Lower leg skin (tissue), 4 donors: ENCODE measurements at regions not wholly inside any gene's neighbourhood (a gene's known extent, or its start where the extent isn't known, plus 50 kb on each side); places are given as distances from the start of the nearest gene placed in this dataset.

Source experiments
- DNase-seq, 2 donors: peaks; one replicate each; pipeline ENCODE4 v3.0.0-alpha.2; 2019; ENCODE audit warnings: low spot score in 2 of 2
- H3K4me3 ChIP-seq: fragments of 200-600 bp; sonication (generic); 2 replicates; pipeline ENCODE4 v1.5.1; 2017; ENCODE audit warnings: mild to moderate bottlenecking, low read depth; ENCODE audit not compliant: poor library complexity, severe bottlenecking
- POLR2A ChIP-seq, 2 donors: fragments of 450-650 bp; IDR thresholded peaks; one replicate each; pipeline ENCODE4 v1.6.1; 2016 to 2017; ENCODE audit warnings: antibody characterized with exemption in 2 of 2, mild to moderate bottlenecking in 1 of 2, moderate library complexity in 1 of 2
- WGBS, 2 donors: methylation state at CpG; one replicate each; pipeline ENCODE4 v1.1.5; 2018; 5-methylcytosine and 5-hydroxymethylcytosine counted together
- intact Hi-C: fragments of 100-400 bp; cut with DNase I; formaldehyde crosslinking; loops from one replicate; pipeline ENCODE4 v1.15.0; 2023; ENCODE audit warnings: low total_unique reads
- TF ChIP-seq, protein P1 (sequence below), 3 donors: fragments of 450-650 bp; IDR thresholded peaks; one replicate each; pipeline ENCODE4 v1.5.1; 2016; ENCODE audit warnings: antibody characterized with exemption in 3 of 3, mild to moderate bottlenecking in 3 of 3, moderate library complexity in 2 of 3

GRCh38 chr9:115289757-115290208, 171.8 kb upstream of the TNC start:
- H3K4me3 ChIP-seq: no peak overlapping the region
- WGBS, 2 donors: 56 to 70% methylated on average over 1 of the region's 1 CpG
- TF ChIP-seq, protein P1, sequence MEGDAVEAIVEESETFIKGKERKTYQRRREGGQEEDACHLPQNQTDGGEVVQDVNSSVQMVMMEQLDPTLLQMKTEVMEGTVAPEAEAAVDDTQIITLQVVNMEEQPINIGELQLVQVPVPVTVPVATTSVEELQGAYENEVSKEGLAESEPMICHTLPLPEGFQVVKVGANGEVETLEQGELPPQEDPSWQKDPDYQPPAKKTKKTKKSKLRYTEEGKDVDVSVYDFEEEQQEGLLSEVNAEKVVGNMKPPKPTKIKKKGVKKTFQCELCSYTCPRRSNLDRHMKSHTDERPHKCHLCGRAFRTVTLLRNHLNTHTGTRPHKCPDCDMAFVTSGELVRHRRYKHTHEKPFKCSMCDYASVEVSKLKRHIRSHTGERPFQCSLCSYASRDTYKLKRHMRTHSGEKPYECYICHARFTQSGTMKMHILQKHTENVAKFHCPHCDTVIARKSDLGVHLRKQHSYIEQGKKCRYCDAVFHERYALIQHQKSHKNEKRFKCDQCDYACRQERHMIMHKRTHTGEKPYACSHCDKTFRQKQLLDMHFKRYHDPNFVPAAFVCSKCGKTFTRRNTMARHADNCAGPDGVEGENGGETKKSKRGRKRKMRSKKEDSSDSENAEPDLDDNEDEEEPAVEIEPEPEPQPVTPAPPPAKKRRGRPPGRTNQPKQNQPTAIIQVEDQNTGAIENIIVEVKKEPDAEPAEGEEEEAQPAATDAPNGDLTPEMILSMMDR (IDR thresholded peaks at IDR 0.05): no peak
- no peak for TF ChIP-seq POLR2A (IDR thresholded peaks at IDR 0.05)
- intact Hi-C loops: no loop called here
- no peak for DNase-seq

GRCh38 chr9:115291841-115292240, 173.9 kb upstream of the TNC start:
- TF ChIP-seq POLR2A (IDR thresholded peaks at IDR 0.05): no peak
- TF ChIP-seq, protein P1 (IDR thresholded peaks at IDR 0.05): no peak

DNA sequence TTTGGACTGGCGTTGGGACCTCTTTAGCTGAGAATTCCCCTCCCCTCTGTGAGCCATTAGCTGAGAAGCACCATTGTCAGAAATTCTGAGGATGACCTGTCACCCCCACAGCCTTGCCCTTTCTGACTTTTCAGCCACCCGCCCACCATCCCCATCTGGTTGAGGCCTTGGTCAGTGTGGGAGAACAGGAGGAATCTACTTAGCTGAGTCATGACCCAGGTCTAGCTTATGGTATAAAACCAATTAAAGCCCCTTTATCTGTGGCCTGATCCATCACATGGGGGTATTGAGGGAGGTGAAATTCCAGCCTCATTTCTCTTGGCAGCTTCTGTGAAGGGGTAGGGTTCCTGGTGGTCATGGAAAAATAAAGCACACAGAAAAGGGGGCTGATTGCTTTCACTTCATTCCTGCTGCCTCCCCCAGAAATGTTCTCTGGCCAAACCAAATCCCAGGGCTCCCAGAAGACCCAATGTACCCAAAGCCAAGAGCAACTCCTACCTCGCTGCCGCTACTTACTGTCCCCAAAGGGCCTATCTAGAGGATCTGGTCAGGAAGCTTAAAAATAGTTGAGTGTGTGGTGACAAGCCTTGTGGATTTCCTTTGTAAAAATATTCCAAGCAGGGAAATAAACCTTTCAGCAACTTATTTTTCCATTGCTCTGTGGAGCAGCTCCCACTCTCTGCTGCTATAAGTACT, 174.8 kb upstream of the TNC start:
- intact Hi-C loops: no loop called here
- DNase-seq: no peak
- H3K4me3 ChIP-seq: no peak overlapping the region
- TF ChIP-seq, protein P1 (IDR thresholded peaks at IDR 0.05): no peak
- no peak for TF ChIP-seq POLR2A (IDR thresholded peaks at IDR 0.05)
- 75 to 76% methylated on average over 4 of the region's 4 CpGs for WGBS, 2 donors

More at GRCh38 chr9:115291841-115292240, 173.9 kb upstream of the TNC start:
- DNase-seq: peak in 1 of 2 donors; percentile 32
- 51 to 67% methylated on average over 3 of the region's 3 CpGs for WGBS, 2 donors
- intact Hi-C loops: no loop called here
- no peak overlapping the region for H3K4me3 ChIP-seq

GRCh38 chr9:115295734-115296133, 177.8 kb upstream of the TNC start:
- H3K4me3 ChIP-seq: no peak overlapping the region
- WGBS, 2 donors: 82 to 83% methylated on average over 2 of the region's 2 CpGs
- no peak for DNase-seq
- intact Hi-C loops: no loop called here
- TF ChIP-seq, protein P1 (IDR thresholded peaks at IDR 0.05): no peak
- TF ChIP-seq POLR2A (IDR thresholded peaks at IDR 0.05): no peak

DNA sequence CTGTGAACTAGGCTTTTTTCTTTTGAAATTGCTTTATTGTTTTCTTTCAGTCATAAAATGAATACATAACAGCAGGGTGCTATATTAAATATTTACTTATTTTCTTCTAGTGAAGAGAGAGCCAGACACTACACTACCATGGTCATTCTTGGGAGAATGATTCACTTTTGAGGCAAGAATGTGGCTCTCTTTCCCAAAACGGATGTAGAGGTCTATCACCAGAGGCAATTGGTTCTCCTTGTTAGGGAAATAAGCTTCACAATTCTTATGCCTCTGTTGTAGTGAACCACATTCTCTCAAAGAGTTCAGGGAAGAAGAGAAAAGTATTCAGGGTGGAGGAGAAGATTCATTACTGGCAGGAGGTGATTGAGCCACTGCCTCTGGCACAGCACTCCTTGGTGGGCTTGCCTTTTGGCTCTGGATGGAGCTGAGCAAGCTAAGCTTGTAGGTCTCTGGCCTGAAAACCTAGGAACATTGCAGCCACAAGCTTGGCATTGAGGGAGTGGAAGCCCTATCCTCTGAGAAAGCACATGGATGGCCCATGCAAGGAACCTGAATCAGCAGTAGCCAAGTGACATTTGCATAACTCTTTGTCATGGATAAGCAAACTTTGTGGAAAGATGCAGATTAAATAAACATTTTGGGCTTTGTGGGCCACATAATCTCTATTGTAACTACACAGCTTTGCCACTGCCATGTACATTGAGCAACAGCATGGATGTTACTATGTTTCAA, 179.0 kb upstream of the TNC start:
- 75 to 77% methylated on average over 1 of the region's 1 CpG for WGBS, 2 donors
- intact Hi-C loops: no loop called here
- no peak overlapping the region for H3K4me3 ChIP-seq
- no peak for DNase-seq
- TF ChIP-seq, protein P1 (IDR thresholded peaks at IDR 0.05): no peak
- TF ChIP-seq POLR2A (IDR thresholded peaks at IDR 0.05): no peak
